NCI-H1436 treated with DMSO at 0.1 percent for 48 hours (cell line): ENCODE measurements at regions not wholly inside any gene's neighbourhood (a gene's known extent, or its start where the extent isn't known, plus 50 kb on each side); places are given as distances from the start of the nearest gene placed in this dataset.
"Not testable (repeated sequence)": the region's sequence is repeated elsewhere in the genome, so short reads cannot be mapped to it uniquely, and the experiment has no call there.

ENCODE experiments used
- DNase-seq: peaks from one replicate; lab custom pipeline; 2025; lab: John Stamatoyannopoulos, UW

DNA sequence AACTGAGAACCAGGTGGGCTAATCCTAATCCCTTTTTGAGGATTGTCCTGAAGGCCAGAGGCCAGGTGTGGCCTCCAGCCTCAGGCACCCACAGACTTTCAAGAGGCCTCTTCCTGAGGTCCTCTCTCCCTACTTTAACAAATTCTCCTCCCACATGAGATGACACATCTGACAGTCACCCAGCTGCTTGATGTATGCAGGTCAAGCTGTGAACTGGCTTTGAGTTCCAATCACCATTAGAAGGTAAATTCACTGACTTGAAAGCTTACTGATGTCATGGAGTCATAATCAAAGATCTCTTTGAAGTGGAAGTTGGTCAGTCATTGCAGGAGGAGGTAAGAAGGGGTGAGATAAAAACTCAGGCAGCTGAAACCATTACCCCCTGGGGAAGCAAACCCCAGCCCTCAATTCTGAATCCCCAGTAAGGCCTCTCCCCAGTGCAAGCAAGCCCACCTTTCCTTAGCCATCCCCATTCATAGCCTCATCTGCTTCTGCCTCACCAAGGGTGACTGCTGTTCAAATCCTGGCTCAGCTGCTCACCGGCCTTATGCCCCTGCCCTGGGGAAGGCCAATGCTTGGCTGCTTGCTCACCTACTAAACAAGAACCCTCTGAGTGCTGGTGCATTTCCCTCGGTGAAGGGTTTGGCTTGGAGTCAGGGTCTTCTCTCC is 196.3 kb downstream of the BCL2L11 start:
- DNase-seq = not testable (repeated sequence)

DNA sequence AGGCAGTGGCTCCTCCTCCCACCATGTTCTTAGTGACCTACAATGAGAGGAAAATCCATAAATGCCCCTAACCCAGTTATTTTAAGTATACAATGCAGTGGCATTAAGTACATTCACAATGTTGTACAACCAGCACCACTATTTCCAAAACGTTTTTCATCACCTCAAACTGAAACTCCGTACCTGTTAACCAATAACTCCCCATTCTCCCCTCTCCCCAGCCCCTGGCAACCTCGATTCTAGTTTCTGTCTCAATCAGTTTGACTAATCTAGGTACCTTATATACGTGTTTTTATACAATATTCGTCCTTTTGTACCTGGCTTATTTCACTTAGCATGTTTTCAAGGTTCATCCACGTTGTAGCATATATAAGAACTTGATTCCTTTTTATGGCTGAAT is 198.8 kb downstream of the BCL2L11 start:
- DNase-seq = not testable (repeated sequence)

DNA sequence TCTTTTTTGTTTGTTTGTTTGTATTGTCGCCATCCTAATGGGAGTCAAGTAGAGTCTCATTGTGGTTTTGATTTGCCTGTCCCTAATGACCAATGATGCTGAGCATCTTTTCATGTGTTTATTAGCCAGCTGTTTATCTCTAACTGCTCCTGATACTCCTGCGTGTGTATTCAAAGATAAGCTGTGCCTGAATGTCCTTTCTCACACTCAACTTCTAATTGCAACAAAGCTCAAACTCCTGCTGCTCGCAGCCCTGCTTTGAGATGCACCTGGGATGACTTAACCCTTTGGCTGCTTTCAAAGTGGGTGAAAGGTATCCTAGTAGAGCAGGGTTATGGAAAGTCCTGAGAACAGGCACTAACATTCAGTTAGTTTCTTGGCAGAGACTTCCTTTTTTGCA is 199.6 kb downstream of the BCL2L11 start:
- not testable (repeated sequence) for DNase-seq

DNA sequence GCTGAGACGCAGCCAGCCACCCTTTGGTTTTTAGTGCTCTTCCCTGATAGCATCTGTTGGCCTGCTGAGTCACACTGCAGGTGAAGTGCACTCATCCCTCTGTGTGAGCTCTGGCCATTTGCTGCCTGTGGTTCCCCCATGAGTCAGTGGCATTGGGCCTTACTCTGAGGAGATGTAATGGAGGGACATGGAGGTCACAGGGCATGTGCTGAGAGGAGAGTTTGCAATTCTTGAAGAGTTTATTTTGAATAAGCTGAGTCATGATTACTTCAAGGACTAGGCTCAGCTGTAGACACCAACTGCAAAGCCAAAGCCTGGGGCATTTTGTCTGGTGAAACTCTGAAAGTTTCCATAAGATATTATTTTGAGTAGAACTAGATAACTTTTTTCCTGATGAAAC is 200.3 kb downstream of the BCL2L11 start:
- not testable (repeated sequence) for DNase-seq

DNA sequence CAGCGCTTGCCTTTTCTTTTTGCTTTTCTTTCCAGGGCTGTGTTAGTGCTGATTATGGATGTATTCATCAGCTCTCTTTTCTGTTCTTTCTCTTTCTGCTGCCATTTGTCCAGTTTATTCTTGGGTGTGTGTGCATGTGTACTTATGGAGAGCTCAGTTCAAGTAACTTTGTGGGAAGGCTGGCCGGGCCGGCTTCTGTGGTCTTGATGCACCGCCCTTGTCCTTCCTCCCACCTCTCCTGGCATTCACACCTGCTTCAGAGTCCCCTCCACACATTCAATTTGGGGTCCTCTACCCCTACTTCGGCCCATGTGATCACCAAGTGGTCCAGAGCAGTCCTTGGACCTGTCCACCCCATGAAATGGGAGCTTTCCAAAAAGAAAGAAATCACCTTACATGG is 202.7 kb downstream of the BCL2L11 start:
- not testable (repeated sequence) for DNase-seq

DNA sequence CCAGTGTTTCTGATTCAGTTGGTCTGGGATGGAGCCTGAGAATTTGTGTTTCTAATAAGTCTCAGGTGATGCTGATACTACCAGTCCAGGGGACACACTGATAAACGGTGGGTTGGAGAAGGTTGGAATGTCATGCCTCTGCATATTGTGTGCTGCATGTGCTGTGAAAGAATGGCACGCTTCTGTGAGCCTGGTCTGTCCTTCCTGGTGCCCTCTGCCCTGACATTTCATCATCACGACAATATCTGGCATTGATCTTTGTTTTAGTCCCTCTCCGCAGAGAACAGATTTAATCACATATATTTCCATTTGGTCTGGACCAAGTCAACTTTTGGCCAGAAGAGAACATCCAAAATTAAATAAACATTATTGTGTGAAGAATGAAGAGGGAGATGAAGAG is 207.0 kb downstream of the BCL2L11 start:
- DNase-seq = not testable (repeated sequence)

DNA sequence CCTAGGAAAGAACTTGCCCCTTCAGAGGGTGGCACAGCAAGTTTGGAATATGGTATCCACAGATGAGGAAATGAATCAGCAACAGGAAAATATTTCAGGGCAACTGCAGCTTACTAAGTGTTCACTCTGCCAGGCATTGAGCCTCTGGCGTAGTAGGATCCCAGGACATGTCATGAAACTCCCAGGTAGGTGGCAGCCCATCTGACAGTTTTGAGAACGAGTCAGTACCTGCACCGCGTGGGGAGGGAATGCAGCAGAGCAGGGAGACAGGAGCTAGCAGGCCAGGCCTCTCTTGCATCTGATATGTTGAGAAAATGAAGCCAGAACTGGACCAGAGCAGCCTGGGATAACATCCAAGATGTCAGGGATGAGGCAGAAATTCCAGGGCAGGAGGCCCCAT is 208.6 kb downstream of the BCL2L11 start:
- not testable (repeated sequence) for DNase-seq

DNA sequence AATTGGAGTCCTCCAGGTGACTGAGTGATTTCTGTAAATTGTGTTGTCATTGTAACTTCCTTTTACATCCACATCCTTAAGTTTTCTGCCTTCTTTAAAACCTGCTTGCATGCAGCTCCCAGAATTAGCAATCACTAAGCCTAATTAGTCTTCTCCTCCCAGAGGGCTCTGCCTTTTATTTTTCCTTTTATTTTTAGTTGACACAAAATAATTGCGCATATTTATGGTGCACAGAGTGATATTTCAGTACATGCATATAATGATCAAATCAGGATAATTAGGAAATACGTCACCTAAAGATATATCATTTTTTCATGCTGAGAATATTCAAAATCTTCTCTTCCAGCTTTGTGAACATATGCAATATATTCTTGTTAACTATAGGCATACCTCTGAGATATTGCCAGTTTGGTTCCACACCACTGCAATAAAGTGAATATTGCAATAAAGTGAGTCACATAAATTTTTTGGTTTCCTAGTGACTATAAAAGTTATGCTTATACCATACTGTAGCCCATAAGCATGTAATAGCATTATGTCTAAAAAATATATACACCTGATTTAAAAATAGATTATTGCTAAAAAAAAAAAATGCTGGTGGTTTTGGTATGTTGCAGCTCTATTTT is 210.5 kb downstream of the BCL2L11 start:
- not testable (repeated sequence) for DNase-seq

DNA sequence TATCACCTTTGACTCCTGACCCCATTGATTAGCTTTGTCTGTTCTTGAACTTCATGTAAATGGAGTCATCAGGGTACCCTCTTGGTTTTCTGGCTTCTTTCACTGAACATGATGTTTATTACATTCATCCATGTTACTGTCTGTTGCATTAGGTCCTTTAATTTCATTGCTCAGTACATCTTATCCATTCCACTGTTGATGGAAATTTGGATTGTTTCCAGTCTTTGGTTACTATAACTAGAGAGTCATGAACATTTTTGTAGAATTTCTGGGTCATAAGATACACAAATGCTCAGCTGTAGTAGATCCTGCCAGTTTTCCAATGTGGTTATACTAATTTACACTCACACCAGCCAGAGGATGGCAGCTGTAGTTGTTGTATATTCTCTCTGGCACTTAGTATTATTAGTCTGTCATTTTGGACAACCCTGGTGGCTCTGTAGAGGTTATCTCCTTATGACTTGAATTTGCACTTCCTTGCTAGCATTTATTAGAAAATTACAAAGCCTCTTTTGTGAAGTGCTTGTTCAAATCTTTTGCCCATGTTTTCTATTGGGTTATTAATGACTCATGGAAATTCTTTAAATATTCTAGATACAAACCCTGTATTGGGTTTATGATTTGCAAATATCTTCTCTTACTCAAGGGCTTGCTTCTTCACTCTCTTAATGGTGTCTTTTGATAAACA is 214.7 kb downstream of the BCL2L11 start:
- DNase-seq = not testable (repeated sequence)

DNA sequence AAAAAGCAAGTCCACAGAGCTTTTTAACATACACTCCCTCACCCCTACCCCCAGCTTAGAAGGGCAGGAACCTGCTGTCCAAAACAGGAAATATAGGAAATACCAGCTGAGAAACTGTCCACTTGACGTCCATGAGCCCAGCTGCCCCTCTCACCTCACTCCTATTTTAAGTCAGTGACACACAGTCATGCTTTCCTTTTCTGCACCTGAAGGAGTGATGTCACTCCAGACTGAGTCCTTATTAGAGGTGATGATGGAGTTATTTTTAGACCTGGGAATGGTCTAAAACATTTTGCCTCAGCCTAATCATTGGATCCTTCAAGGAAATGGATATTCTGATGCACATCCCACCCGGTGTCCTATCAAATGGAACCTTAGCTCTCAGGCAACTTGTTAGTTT is 217.8 kb downstream of the BCL2L11 start:
- DNase-seq = not testable (repeated sequence)

DNA sequence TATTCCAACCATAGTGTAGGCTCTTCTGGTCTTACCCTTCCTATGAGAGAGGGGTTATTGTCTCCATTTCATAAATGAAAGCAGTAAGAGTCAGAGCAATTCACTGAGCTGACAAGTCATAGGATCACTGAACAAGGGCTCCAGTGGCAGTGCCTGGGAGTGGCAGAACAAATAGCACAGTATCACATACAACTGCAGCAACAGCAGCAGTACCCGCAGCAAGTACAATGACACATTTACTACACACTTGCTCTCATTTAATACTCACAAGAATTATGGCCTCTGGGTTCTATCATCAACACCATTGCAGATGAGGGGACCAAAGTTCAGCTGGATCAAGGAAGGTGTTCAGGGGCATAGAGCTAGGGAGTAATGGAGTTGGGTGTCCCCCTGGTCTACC is 218.8 kb downstream of the BCL2L11 start:
- DNase-seq = not testable (repeated sequence)

DNA sequence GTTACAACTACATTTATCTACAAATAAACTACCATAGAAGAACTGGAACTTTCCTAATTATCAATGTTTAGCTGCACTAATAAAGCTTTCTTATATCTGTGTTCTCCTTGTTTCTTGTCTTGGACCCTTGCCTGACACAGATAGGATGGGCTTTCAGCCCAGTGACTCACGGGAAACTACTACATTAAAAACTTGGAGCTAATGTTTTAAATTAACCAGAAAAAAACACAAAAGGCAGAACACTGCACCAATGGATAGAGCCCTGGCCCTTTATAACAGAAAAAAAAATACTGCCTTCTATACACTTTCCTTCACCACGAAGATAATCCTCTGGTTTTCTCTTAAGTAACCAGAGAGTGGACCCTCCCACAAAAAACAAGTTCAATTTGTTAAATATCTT is 223.9 kb downstream of the BCL2L11 start:
- not testable (repeated sequence) for DNase-seq

DNA sequence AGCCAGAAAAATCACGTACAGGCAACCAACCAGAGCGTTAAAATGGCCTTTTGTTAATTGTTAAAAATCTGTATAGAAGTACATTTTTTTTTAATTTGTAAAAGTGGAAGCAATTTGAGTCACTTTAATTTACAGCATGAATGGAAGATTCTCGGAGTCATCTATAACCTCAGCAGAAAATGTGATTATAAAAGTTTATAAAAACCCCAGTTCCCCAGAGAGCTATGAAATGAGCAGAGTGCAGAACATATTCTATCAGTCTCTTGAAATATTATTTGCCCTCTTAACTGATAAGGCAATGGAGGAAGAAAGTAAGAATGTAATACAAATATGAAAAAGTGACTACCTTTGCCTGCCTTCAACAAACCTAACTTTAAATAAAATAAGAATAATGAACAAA is 224.7 kb downstream of the BCL2L11 start:
- not testable (repeated sequence) for DNase-seq

DNA sequence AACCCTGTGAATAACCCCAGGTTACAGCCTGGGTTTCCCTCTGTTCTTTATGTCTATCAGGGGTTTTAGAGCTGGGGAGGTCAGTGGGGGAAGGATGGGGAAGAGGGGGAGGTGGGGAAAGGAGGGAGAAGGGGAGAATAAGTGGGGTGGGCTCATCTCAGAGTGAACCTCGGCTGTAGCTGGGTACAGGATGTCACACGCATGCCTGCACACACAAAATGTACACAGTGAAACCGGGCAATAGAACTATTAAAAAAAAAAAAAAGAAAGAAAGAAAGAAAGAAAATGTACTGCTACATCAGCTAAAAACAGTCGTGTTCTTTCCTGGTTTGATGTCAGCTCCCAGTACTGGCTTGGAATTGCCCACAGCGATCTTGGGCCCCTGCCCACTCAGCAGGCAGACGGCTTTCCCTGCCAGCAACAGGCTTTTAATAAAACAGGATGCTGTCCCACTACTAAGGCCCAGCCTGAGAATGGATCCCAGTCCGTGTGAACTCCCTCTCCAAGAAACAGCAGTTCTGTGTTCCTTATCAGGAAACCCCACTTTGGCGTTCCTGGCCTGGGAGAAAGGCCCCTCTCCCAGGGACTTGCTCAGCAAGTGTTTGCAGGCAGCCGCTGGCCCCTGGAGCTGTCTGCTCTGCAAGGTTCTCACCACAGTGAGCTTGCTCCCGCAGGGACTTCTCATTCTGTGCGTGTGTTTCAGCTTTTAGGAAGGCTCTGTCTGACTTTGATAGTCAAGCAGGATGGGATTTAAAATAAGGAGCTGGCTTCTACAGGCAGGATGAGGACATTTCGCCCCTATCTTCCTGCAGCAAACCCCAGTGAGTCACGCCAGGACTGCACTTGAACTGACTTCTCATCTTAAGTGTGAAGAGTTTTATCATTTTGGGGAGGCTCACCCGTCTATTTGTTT is 225.6 kb downstream of the BCL2L11 start:
- DNase-seq = not testable (repeated sequence)

DNA sequence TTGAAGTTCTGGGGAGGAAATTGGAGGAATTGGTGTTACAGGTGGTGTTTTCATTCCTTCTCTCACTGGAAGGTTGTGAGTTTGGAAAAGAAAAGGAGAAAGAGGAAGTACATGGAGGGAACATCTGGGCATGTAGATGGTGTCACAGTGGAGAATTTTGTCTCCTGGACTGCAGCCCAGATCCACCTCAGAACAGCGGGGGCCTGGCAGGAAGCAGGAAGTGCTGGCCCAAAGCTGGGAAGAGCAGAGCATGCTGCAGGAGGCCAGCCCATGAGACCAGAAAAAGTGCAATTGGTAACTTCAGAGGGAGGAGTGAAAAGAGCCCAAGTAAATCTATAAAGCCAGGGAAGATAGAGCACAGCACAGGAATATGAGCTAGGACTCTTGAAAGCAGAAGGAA is 227.0 kb downstream of the BCL2L11 start:
- not testable (repeated sequence) for DNase-seq

DNA sequence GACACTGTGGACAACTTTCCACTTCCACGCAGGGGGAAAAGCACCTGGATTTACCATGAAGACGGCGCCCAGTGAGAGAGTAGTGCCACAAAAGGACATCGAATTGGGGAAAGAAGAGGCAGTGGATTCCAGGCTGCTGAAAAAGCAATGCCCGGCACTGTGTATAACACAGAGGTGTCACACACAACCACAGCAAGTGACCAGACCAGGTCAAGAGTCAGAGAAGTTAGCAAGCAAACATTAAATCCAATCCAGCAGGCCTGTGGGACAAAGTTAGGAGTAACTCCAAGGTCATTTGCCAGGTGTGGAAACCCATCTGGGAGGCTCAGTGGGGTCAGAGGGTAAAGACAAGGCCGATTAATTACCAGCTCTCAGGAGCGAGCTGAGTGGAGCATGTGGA is 227.6 kb downstream of the BCL2L11 start:
- DNase-seq = not testable (repeated sequence)

DNA sequence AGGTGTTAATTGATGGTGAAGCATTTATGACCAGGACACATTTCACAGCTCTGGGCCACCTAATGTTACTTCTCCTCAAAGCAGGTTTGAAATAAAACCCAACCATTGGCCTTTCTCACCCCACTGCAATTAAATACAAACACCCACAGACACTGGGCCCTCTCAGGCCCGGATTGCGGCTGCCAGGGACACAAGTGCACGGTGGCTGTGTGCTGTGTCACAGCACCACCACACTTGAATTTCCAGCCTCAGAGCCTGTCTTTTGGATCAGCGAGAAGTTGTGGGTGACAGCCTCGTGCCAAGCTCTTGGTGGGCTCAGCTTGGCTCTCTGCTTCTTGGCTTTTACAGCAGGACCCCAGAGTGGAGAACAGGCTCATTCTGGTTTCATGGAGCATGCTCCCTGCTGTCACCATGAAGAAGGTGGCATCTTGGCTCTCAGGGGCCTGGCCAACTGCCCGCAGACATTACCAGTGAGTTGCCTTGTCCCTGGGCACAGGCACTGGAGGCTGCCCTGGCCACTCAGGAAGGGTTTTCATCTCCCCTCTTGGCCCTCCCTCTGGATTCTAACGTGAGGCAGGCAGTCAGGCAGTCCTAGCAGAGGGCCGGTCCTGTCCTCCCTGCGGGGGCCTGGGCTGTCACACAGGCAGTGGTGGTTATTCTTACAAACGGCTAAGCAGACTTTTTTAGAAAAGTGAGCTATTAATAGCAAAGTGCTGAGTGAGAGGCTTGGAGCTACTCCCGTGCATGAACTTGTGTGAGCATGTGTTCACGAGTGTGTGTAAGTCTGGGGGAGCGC is 234.5 kb downstream of the BCL2L11 start:
- DNase-seq = not testable (repeated sequence)

DNA sequence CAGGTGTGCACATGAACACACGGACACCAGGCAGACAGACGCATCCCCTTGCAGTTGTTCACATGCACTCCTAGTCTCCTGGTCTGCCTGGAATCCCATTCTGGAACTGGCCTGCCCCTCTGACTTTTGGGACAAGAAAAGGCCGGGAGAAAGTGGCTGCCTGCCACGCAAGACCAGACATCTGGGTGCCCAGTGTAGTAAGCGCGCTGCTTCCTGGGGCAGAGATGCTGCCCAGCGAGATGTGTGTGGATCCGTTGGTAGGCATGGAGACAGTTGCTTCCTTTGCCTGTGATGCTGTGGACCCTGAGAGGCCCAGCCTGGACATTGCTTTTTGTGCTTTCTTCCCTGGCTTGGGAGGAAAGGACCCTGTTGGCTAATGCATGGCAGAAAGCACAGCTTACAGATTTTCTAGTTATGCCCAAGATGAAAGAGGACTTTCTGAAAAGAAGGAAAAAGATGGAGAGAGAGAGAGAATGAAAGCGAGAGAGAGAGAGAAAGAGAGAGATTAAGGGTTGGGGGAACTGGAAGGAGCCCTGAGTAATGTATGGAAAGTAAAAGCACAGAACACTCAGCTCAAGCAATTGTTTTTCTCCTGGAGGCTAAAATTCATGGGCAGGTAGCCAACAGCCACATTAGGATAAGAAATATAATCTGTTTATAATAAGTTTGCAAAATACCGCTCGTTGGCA is 235.3 kb downstream of the BCL2L11 start:
- DNase-seq = not testable (repeated sequence)

DNA sequence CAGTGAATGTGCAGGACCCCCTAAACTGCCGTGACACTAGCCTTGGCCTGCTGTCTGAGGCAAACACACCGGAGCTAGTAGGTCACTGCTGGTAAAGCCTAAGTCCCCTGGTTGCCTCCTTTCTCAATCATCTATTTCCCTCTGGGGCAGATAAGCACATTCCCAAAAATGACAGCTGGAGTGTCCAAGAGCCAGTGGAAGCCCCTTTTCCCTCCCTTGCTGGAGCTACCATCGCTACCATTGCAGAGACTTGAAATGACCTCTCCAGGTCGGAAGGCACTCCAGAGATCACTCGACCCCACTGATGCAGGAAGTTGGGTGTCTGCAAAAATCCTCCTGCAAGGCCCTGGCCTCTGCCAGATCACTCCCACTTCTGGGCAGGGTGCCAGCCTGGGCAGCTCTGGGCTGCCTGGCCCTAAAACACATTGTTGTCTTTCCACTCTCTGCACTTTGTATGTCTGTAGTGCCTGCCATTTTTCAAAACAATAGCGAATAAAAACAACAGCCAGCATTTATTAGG is 235.9 kb downstream of the BCL2L11 start:
- DNase-seq = not testable (repeated sequence)

DNA sequence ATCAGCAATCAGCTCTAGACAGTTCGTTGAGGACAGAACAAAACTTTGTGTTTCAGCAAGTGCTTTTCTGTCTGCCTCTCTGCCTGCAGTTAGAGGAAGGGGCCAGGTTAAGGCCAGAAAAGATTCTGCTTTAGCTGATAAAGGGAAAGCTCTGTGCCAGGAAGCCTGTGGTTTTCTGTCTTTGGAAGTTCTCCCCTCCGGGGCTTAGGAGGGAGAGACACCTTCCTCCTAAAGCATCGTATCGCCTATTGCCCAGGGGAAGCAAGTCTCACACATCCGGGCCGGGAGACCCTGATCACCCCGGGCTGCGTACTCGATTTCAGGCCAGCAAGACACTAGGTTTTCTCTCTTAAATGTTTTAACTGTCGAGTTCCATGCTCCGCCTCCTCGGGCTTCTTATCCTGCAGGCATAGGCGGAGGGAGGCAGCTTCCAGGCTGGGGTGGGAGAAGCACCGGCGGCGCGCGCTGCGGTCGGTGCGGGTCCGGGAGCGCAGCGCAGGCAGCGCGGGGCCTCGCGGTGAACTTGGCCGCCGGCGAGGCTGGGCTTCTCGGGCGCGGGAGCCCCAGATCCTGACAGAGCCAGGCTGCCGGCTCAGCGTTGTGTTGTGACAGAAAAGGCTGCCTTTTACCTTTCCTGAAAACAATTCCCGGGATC is 245.4 kb downstream of the BCL2L11 start:
- DNase-seq = not testable (repeated sequence)
